ACC112 (cell line): ENCODE measurements at regions not wholly inside any gene's neighbourhood (a gene's known extent, or its start where the extent isn't known, plus 50 kb on each side); places are given as distances from the start of the nearest gene placed in this dataset.
"Not testable (repeated sequence)": the region's sequence is repeated elsewhere in the genome, so short reads cannot be mapped to it uniquely, and the experiment has no call there.

ENCODE experiments used
- H2AFZ ChIP-seq: fragments of 200-600 bp; sonication (generic); one replicate; pipeline ENCODE4 v1.6.0; 2017; ENCODE audit warnings: antibody characterized with exemption, low read length; ENCODE audit not compliant: unreplicated experiment
- H3K27ac ChIP-seq: fragments of 200-600 bp; sonication (generic); 2 replicates; pipeline ENCODE4 v1.5.1; 2014; ENCODE audit warnings: low read depth, mild to moderate bottlenecking, antibody characterized with exemption, low read length, moderate library complexity
- H3K27me3 ChIP-seq: fragments of 200-600 bp; sonication (generic); 2 replicates; pipeline ENCODE4 v1.6.1; 2014; ENCODE audit warnings: mild to moderate bottlenecking, antibody characterized with exemption, low read length, moderate library complexity, mixed read lengths; ENCODE audit not compliant: insufficient read depth
- H3K36me3 ChIP-seq: fragments of 200-600 bp; sonication (generic); 2 replicates; pipeline ENCODE4 v1.6.1; 2016; ENCODE audit warnings: mild to moderate bottlenecking, antibody characterized with exemption, low read length, moderate library complexity, mixed read lengths; ENCODE audit not compliant: insufficient read depth
- H3K4me1 ChIP-seq: fragments of 200-600 bp; sonication (generic); one replicate; pipeline ENCODE4 v1.6.1; 2016; ENCODE audit warnings: low read length, mixed read lengths; ENCODE audit not compliant: insufficient read depth, unreplicated experiment, control insufficient read depth
- H3K4me3 ChIP-seq: fragments of 200-600 bp; sonication (generic); 2 replicates; pipeline ENCODE4 v1.5.1; 2014; ENCODE audit warnings: mild to moderate bottlenecking, low read depth, low read length
- H3K79me2 ChIP-seq: fragments of 200-600 bp; sonication (generic); one replicate; pipeline ENCODE4 v1.6.0; 2016; ENCODE audit warnings: low read length; ENCODE audit not compliant: control insufficient read depth, unreplicated experiment, insufficient read depth

DNA sequence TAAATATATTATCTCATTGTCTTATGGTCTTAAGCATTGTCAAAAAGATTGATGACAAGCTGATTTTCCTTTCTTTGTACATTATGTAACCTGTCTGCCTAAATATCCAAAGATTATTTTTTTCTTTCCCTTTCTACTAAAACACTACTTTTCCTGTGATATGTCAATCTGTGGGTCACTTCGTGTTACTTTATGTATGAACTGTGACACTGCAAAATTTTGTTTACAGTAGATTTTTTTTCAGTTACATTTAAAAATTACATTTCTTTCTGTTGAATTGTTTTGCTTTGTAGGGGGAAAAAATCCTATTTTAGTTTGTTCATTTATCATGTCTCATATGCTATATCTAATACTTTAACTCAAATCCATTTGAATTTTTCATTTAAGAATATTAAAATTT is 392.3 kb upstream of the ATXN7L3B start:
- H3K4me1 ChIP-seq = no peaks in the 10 kb centered on the region
- H3K27me3 ChIP-seq = no peaks in the 10 kb centered on the region
- H3K27ac ChIP-seq = no peak overlapping the region
- no peak overlapping the region for H2AFZ ChIP-seq
- no peaks in the 10 kb centered on the region for H3K79me2 ChIP-seq
- H3K4me3 ChIP-seq = no peak overlapping the region
- H3K36me3 ChIP-seq = no peaks in the 10 kb centered on the region

DNA sequence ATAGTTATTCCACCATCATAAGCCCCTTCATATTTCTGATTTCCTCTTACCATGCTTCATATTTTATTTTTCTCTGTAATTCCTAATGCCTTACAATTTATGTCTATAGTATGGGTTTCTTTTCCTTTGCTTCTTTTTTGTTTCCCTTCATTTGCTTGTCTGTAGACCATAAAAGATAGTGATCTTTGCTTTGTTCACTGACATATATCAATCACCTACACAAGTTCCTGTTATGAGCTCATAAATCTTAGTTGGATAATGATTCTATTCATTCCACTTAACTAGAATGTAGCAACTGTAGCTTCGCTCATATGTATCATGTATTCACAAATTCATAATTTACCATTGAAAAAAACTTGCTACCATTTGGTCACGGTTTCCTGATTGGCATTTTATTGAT is 388.8 kb upstream of the ATXN7L3B start:
- Histone ChIP-seq H3K4me3 (no peak overlapping the region), H3K79me2 (no peaks in the 10 kb centered on the region), H3K4me1 (no peaks in the 10 kb centered on the region), H2AFZ (no peak overlapping the region), H3K27ac (no peak overlapping the region), H3K27me3 (no peaks in the 10 kb centered on the region; the same call in 1 of the 2 replicates), H3K36me3 (no peaks in the 10 kb centered on the region)

DNA sequence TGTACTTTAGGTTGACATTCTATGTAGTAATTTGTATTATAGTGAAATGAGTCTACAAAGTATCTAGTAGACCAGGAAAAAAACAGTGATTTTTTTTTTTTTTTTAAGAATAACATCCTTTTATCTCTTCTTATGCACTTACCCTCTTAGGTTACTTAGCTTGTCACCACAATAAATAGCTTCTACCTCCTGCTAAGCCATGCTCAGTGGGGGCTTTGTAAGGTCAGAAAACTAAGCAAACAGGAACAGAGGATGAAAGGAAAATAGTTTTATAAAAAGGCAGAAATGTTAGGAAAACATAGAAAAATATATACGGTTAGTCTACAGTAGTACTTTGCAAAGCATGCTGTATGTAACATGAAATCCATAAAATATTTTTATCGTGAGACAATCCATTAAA is 385.3 kb upstream of the ATXN7L3B start:
- no peak overlapping the region for H2AFZ ChIP-seq
- no peaks in the 10 kb centered on the region; the same call in 1 of the 2 replicates for H3K27me3 ChIP-seq
- no peaks in the 10 kb centered on the region for H3K36me3 ChIP-seq
- H3K4me1 ChIP-seq = no peaks in the 10 kb centered on the region
- H3K4me3 ChIP-seq = no peak overlapping the region
- no peaks in the 10 kb centered on the region for H3K79me2 ChIP-seq
- no peak overlapping the region for H3K27ac ChIP-seq

DNA sequence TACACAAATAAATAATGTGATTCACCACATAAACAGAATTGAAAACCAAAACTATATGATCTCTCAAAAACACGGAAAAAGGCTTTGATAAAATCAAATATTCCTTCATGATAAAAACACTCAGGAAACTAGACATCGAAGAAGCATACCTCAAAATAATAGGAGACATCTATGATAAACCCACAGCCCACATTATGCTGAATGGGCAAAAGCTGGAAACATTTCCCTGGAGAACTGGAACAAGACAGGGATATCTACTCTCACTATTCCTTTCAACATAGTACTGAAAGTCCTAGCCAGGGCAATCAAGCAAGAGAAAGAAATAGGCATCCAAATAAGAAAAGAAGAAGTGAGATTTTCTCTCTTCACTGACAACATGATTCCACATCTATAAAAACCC is 371.5 kb upstream of the ATXN7L3B start:
- no peaks in the 10 kb centered on the region for H3K36me3 ChIP-seq
- no peak overlapping the region for H2AFZ ChIP-seq
- no peaks in the 10 kb centered on the region for H3K4me1 ChIP-seq
- no peaks in the 10 kb centered on the region for H3K79me2 ChIP-seq
- H3K27me3 ChIP-seq = no peaks in the 10 kb centered on the region
- no peak overlapping the region for H3K4me3 ChIP-seq
- H3K27ac ChIP-seq = no peak overlapping the region

DNA sequence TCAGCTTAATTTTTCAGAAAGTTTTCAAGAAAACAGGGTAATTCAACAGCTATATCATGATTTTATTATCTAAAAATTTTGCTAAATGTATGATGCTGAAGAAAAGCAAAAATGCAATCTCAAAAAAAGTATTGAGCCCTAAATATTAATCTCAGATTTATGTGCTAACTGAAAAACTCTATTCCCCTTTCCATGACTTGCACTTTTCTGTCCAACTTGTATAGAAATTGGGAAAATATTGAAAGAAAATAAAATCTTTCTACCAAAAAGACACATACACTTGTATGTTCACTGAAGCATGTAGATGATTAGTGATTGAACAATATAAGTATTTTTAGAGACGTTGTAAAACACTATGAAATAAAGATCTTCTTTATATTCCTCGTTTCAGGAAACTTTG is 368.0 kb upstream of the ATXN7L3B start:
- Histone ChIP-seq H3K36me3 (no peaks in the 10 kb centered on the region), H3K4me1 (no peaks in the 10 kb centered on the region), H3K4me3 (no peak overlapping the region), H3K27ac (no peak overlapping the region), H3K27me3 (no peaks in the 10 kb centered on the region), H2AFZ (no peak overlapping the region), H3K79me2 (no peaks in the 10 kb centered on the region)

DNA sequence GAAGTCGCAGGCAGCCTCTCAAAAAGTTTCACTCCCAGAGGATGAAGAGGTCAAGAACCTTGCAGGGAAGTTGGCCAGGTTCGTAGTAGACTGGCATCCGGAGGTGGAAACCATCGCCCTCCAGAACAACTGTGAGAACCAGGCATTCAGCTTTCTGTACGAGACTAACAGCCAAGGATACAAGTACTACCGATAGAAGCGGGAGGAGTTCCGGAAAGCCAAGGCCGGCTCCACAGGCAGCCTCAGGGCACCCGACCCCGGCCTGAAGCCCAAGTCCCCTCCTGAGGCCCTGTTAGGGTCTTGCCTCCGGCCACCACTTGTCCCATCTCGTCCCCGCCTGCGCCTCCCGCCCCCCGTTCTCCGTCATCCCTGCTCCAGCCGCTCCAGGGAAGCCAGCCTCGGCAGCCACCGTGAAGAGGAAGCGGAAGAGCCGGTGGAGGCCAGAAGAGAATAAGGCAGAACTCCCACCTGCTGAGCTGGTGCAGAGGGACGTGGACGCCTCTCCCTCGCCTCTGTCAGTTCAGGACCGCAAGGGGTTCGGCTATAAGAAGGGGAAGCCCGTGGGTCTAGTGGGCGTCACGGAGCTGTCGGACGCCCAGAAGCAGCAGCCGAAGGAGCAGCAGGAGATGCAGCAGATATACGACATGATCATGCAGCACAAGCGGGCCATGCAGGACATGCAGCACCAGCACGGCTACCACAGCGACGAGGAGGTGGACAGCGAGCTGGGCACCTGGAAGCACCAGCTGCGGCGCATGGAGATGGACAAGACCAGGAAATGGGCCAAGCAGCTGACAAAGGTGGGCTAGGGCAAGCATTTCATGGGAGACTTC is 366.8 kb upstream of the ATXN7L3B start:
- Histone ChIP-seq H3K27me3 (no peaks in the 10 kb centered on the region), H3K27ac (no peak overlapping the region), H3K79me2 (no peaks in the 10 kb centered on the region), H3K4me3 (no peak overlapping the region), H3K4me1 (no peaks in the 10 kb centered on the region), H2AFZ (no peak overlapping the region), H3K36me3 (no peaks in the 10 kb centered on the region)

DNA sequence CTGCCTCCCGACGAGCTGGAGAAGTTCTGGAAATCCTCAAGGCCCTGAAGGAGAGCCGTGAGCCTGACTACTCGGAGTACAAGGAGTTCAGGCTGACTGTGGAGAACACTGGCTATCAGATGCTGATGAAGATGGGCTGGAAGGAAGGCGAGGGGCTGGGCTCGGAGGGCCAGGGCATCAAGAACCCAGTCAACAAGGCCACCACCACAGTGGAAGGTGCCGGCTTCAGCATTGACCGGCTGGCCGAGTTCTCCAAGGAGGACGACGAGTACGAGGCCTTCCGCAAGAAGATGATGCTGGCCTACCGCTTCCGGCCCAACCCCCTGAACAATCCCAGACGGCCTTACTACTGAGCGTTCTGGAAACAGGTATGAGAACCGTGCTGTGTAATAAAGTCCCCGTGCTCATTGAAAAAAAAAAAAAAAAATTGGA is 366.1 kb upstream of the ATXN7L3B start:
- no peaks in the 10 kb centered on the region for H3K36me3 ChIP-seq
- no peaks in the 10 kb centered on the region for H3K27me3 ChIP-seq
- H3K79me2 ChIP-seq = no peaks in the 10 kb centered on the region
- H3K27ac ChIP-seq = no peak overlapping the region
- H3K4me1 ChIP-seq = no peaks in the 10 kb centered on the region
- H2AFZ ChIP-seq = no peak overlapping the region
- H3K4me3 ChIP-seq = no peak overlapping the region

DNA sequence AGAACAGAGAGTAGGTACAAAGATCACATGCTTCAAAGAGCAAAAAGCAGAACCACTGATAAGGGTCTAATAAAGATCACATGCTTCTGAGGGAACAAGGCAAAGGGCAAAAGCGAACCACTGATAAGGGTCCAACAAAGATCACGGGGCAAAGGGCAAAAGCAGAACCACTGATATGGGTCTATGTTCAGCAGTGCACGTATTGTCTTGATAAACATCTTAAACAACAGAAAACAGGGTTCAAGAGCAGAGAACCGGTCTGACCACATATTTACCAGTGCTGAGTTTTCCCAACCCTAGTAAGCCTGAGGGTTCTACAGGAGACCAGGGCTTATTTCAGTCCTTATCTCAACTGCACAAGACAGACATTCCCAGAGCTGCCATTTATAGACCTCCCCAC is 362.7 kb upstream of the ATXN7L3B start:
- not testable (repeated sequence) for H2AFZ ChIP-seq, H3K79me2 ChIP-seq, H3K27me3 ChIP-seq, H3K36me3 ChIP-seq, H3K27ac ChIP-seq, H3K4me1 ChIP-seq, H3K4me3 ChIP-seq

DNA sequence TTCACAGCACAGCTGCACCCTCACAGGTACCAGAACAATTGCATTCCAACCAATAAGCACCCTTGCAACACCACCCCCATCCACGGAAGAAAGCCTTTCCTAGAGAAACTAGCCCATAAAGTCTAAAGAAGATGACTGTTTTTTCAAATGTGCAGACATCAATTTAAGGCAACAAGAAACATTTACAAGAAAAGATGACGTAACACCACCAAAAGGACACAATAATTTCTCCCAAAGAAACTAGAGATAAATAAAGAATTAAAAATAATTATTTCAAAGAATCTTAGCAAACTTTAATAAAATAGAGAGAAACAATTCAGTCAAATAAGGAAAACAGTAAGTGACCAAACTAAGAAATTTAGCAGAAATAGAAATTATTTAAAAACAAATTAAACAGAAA is 352.3 kb upstream of the ATXN7L3B start:
- Histone ChIP-seq H3K4me3 (no peak overlapping the region), H2AFZ (no peak overlapping the region), H3K27ac (no peak overlapping the region), H3K27me3 (no peaks in the 10 kb centered on the region), H3K36me3 (no peaks in the 10 kb centered on the region), H3K4me1 (no peaks in the 10 kb centered on the region), H3K79me2 (no peaks in the 10 kb centered on the region)

DNA sequence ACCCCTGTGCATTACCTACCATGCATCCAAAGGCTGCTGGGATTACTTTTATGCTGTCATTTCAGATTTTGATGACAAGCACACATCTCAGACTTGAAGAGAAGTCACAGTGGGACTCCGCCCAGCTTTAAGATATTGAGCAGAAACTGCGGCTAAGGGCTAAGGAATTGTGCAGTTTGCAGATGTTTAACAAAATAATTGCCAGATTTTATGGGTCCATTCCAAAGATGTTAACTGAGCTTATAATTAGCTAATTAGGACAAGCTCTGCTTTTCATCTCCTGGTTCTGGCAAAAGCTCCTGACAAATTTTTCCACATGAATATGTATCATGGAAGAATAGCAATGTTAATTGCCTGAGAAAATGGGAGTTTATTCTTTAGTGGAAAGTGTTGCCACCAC is 344.4 kb upstream of the ATXN7L3B start:
- H3K27me3 ChIP-seq = no peaks in the 10 kb centered on the region
- no peak overlapping the region for H2AFZ ChIP-seq

DNA sequence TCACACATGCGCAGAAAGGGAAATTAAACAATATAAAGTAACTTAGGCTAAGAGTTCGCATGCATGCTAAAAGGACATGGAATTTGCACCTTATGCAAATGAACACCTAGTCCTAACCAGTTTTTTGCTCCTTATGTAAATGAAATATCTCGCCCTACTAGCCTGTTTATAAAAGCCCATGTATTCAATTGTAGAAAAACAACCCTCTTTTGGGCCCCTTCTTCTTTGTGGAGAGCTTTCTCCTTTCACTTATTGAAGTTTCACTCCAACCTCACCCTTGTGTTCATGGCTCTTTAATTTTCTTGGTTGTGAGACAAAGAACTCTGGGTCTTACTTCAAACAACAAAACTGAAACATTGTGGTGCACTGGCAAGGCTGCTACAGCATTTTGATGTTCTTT is 333.4 kb upstream of the ATXN7L3B start:
- no peak overlapping the region for H3K27ac ChIP-seq
- H3K79me2 ChIP-seq = no peaks in the 10 kb centered on the region
- no peak overlapping the region for H3K4me3 ChIP-seq
- no peaks in the 10 kb centered on the region for H3K36me3 ChIP-seq
- no peaks in the 10 kb centered on the region for H3K4me1 ChIP-seq
- no peaks in the 10 kb centered on the region for H3K27me3 ChIP-seq
- H2AFZ ChIP-seq = no peak overlapping the region

More for the DNA sequence above, 344.4 kb upstream of the ATXN7L3B start:
- no peak overlapping the region for H3K4me3 ChIP-seq
- H3K4me1 ChIP-seq = no peaks in the 10 kb centered on the region
- no peak overlapping the region for H3K27ac ChIP-seq
- H3K36me3 ChIP-seq = no peaks in the 10 kb centered on the region
- no peaks in the 10 kb centered on the region for H3K79me2 ChIP-seq
